ENCODE measurements at regions not wholly inside any gene's neighbourhood (a gene's known extent, or its start where the extent isn't known, plus 50 kb on each side); places are given as distances from the start of the nearest gene placed in this dataset.

GRCh38 chr10:130751106-130751840, 560.2 kb downstream of the TCERG1L start:
- DNase-seq: no peak

DNA sequence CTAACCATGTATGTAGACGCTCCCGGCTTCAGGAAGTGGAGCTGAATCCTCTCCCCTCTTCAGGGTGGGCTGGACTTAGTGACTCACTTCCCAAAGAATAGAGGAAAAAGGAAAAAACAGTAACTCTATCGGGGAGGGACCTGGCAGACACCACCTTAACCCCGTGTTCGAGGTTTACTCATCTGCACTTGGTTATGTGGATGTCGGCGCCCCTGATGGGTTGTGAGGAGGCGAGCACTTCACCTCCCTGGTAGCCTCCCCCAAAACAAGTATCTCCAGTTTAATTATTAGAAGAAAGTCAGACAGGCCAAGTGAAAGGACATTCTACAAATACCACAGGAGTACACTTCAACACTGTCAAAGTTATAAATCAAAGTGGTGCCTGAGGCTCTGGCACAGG, 559.7 kb downstream of the TCERG1L start:
- DNase-seq: no peak

DNA sequence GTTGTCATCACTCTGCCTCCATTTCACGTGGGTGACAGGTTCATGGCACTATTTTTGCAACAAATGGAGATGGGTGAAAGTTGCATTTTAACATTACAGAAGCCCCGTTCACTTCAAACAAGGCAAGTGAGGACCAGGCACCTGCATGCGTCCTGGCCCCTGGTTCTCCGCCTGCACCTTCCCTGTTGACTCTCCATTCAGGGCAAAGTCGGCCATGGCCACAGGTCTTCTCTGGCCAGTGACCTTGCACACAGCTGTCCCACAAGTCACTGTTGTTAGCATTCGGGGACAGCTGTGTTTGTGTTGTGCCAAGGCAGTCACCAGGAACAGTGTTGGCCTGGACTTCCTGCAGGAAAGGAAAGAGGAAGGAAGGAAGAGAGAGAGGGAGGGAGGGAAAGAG, 554.9 kb downstream of the TCERG1L start:
- DNase-seq: no peak

DNA sequence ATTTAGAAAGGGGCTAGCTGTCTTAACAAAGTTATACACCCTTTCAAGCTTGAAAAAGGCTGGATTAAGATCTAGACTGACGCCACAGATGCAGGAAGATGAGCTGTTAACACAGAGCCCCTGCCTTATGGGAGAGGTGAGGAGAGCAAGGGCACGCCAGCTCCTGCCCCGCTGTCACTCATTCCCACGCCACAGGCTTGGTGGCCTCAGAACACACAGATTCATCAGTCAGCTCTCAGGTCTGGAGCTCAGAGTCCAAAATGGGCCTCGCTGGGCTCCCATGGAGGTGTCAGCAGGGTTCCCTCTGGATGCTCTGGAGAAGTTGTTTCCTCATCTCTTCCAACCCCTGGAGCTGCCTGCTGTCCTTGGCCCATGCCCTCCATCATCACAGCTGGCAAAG, 554.2 kb downstream of the TCERG1L start:
- DNase-seq: no peak

DNA sequence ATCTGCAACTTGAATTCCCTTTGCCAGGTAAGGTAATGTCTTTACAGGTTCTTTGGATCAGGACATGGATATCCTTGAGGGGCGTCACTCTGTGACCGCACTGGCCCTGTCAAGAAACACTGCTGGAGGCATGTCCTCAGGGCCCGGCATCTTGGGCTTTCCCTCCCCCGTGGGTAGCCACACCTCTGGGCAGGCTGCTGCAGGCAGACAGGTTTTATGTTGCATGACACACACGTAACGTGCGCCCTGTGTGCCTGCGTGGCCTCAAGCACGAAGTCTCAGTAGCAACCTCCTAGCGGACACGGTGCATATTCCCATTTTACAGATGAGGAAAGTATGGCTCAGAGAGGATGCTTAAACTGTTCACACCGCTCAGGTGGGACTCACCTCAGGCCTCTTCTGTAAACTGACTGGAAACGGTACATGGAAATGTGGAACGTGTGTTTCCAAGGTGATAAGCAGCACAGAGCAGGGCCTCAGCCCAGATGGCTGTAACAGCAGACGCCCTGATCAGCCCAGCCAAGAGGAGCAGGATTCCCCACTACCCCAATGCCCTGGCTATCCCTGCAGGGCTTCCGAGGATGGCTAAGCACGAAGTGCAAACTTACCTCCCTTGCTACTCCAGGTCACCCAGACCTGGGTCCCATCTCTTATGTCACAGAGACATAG, 553.6 kb downstream of the TCERG1L start:
- no peak for DNase-seq

- DNase-seq: no peak
Measured at GRCh38 chr10:130758529-130758928, 553.0 kb downstream of the TCERG1L start.

DNA sequence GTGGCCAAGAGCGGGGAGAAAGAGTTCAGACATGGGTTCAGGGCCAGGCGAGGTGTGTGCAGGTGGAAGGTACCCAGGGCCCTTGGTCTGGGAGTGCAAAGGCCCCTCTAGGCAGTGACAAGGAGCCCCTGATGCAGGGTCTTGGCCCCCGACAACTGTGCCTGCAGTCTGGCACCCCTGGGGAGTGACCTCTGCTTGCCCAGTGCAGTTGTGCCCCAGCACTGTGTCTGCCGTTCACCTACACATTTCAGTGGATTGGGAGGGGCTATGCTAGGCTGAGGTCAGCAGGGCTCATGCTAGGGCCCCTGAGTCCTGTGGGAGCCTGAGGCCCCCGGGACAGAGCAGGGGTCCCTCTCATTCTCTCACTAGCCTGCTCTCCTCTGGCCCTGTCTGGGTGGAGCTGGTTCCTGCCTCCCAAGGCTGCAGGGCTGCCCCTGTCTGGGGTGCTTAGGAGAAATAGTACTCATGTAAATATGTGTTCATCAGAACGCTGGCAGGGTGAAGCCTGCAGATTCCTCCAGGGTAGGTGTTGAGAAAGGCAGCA, 550.4 kb downstream of the TCERG1L start:
- DNase-seq: no peak

DNA sequence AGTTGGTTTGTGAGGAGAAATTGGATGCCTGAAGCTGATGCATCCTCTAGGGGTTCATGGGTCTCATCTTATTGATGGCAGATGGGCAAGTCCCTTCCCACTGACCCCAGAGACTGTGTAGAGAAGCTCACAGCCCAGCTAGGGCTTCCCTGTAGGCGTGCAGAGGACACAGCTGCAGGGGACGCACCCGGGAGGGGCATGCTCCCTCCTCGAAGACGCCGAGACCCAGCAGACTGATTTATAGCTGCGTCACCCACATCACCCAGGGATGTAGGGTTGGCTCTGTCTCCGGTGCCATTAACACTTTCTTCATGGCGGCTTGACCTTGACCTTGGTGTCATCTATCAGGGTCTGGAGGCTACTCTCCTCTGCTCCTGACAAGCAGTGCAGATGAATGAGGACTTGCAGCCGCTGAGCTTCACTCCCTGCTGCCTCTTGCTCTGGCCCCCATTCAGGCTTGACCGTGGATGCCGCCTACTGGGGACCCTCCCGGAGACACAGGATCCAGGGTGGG, 549.7 kb downstream of the TCERG1L start:
- DNase-seq: no peak

DNA sequence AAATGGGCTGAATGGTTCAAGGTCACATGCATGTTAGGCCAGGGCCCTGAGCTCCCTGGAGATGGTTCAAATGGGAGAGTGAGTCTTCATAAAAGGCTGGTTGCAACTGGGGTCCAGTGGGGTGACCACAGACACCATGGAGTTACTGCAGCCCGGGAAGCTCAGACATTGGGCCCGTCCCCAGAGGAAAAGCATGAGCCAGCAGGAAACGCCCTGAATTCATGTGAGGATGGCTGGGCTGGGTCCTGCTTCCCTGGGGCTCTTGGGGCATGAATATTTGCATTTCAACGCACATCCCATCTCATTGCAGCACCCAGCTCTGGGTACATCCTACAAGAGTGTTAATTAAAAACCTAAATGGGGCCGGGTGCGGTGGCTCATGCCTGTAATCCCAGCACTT, 549.0 kb downstream of the TCERG1L start:
- no peak for DNase-seq

DNA sequence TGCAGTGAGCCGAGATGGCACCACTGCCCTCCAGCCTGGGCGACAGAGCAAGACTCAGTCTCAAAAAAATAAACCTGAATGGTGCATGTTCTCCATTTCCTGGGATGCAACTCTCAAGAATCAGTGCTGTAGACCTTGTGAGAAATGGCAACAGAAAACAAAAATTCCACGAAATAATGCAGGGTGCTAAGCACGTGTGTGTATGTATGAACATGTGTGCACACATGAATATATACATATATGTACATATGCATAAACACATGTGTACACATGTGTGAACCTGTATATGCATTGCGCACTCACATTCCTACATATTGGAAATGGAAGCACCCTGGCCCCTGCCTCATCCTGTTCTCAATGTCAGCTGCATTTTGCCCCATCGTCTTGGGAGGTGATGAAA, 548.5 kb downstream of the TCERG1L start:
- DNase-seq: no peak

GRCh38 chr10:130763491-130763890, 548.0 kb downstream of the TCERG1L start:
- no peak for DNase-seq

DNA sequence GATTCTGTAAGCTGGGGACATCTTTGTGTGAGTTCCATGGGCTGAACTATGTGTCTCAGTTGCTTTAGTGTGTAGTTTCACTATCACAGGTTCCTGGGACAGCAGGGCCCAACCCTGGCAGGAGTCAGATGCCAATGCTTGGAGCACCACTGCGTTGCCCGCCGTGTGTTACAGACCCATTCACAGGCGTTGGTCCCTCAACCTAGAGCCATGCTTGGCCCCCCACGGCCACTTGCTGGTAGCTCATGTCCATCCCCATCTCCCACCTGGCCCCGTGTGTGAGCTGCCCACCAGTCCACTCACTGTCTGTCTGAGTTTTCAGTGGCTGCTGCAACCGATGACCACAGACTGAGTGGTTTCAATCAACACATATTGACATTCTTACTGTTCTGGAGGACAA, 546.9 kb downstream of the TCERG1L start:
- DNase-seq: no peak

GRCh38 chr10:130766071-130766470, 545.5 kb downstream of the TCERG1L start:
- DNase-seq: no peak

DNA sequence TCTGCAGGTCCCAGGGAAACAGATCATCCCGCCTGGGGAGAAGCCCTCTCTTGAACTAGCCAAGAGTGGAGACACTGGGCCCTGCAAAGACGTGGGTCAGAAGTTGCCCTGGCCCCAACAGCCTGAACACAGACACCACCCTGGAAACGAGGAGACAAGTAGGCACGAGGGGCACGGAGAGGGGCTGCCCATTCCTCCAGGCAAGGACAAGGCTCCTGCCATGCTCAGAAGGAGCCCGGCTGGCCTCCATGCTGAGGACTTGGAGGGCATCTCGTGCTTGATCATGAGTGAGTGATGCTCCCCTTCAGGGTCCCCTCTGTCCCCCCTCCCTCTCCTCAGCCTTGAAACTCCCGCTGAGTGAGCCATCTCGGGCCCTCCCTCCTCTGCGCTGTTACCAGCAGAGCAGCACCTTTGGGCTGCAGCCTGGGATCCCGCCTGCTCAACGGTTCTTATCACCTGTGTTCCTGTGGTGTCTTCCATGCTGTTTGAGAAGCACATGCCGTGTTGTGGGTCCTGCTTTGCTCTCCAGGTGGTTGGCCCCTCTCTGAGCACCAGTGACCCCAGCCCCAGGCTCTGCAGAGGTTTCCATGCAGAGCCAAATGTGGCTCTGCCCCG, 544.3 kb downstream of the TCERG1L start:
- no peak for DNase-seq

- DNase-seq: no peak
Measured at GRCh38 chr10:130769146-130770017, 542.1 kb downstream of the TCERG1L start.

DNA sequence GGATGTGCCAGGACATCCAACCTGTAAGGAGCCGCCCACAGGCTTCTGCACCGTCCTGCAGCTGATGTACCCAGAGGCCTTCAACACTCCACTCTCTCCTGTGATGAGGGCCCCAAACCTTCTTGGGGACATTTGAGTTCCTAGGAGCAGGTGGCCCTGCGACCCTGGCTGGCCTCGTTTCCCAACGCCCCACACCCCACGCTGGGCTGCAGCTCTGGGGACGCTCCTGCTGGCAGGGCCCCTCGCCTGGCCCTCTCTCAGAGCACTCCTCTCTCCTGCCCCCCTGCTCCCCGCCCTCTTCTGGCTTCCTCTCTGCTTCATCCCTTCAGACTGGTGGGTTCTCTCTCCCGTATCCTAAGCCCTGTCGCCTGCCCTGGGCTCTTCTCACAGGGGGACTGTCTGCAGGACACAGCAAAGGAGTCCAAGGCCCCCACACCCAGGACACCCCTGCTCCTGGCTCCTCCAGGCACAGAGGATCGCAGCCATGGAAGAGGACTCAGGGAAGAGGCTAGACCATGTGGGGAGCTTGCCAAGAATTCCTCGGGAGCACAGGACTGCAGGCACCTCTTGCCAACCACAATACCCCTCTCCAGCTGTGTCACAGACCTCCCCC, 541.4 kb downstream of the TCERG1L start:
- no peak for DNase-seq

- no peak for DNase-seq
Measured at GRCh38 chr10:130771491-130771946, 540.0 kb downstream of the TCERG1L start.

GRCh38 chr10:130772056-130772455, 539.5 kb downstream of the TCERG1L start:
- no peak for DNase-seq

- no peak for DNase-seq
Measured at GRCh38 chr10:130772676-130773075, 538.8 kb downstream of the TCERG1L start.

DNA sequence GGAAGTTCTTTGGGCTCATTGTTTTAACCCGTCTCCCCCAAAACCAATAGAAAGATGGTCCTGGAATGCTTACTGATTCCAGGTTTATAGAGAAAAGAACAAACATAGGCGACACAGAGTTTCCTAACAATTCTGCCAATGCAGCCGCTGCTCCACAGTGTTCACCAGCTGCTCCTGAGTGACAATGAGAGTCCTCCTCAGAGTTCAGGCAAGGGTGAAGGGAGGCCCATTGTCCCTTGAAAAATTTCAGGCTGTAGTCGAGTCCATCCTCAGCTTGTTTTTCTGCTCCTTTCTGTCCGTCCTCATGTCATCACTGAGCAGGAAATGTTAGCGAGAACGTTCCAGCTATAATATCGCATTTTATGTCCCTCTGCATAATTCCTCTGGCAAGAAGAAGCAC, 537.6 kb downstream of the TCERG1L start:
- DNase-seq: no peak

DNA sequence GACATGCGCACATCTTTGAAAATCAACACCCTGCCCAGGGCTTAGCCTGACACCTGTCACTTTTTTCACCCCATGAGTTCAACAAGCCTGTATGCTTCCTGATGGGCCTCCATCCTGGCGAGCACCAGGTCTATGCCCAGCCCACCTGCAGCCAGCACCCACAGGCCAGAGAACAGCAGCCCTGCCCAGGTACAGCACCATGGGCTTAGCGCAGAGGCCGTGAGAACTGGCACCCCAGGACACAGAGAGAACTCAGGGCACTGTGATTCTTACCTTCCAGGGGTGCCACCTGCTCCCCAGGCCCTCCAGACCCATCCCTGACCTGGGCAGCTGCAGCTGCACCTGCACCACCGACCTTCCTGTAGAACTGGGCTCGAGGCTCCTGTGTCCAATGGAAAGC, 536.6 kb downstream of the TCERG1L start:
- no peak for DNase-seq

DNA sequence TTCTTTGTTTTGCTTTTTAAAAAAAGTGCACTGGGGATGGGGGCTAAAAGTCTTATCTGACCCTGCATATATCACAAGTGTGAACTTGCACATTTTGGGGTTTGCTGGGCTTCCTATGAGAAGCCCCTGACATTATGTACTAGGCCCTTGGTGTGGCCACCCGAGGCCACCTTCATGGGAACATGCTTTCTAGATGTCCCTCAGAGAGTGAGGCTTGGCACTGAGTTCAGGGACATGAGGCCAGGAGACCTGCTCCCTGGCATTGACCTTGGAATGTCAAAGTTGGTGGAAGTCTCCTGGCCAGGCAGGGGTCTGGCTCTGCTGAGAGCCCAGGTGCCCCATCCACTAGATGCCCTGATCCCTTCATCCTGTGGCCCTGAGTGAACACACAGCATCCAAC, 536.2 kb downstream of the TCERG1L start:
- DNase-seq: no peak
